Endodermal cell (in vitro differentiated cells): ENCODE measurements at regions not wholly inside any gene's neighbourhood (a gene's known extent, or its start where the extent isn't known, plus 50 kb on each side); places are given as distances from the start of the nearest gene placed in this dataset.

ENCODE experiments used
- DNase-seq: peaks from one replicate; pipeline ENCODE4 v3.0.0-alpha.2; 2017
- H3K27ac ChIP-seq: 2 replicates; pipeline ENCODE4 v1.5.1; 2013; ENCODE audit warnings: mild to moderate bottlenecking, low read depth, low read length, moderate library complexity
- H3K27me3 ChIP-seq: 2 replicates; pipeline ENCODE4 v1.6.1; 2013; ENCODE audit warnings: mild to moderate bottlenecking, low read length, moderate library complexity; ENCODE audit not compliant: insufficient read depth, control insufficient read depth, poor library complexity, severe bottlenecking
- H3K36me3 ChIP-seq: 2 replicates; pipeline ENCODE4 v1.7.0; 2013; ENCODE audit warnings: mild to moderate bottlenecking, low read length, moderate library complexity; ENCODE audit not compliant: control insufficient read depth, insufficient read depth
- H3K4me1 ChIP-seq: one replicate; pipeline ENCODE4 v1.7.0; 2013; ENCODE audit warnings: low read length; ENCODE audit not compliant: control insufficient read depth, insufficient read depth
- H3K4me3 ChIP-seq: 2 replicates; pipeline ENCODE4 v1.5.1; 2013; ENCODE audit warnings: mild to moderate bottlenecking, low read length, moderate library complexity
- H3K9ac ChIP-seq: 2 replicates; pipeline ENCODE4 v1.6.1; 2013; ENCODE audit warnings: mild to moderate bottlenecking, low read length, moderate library complexity; ENCODE audit not compliant: poor library complexity, severe bottlenecking; ENCODE audit errors: extremely low read depth
- H3K9me3 ChIP-seq: 2 replicates; pipeline ENCODE4 v1.6.1; 2013; ENCODE audit warnings: mild to moderate bottlenecking, low read length, moderate library complexity; ENCODE audit not compliant: control insufficient read depth
- H3K27ac Mint-ChIP-seq: 2 replicates; pipeline ENCODE4 v1.8.0; 2020; ENCODE audit warnings: mixed read lengths
- H3K27me3 Mint-ChIP-seq: 2 replicates; pipeline ENCODE4 v1.8.0; 2021; ENCODE audit warnings: mild to moderate bottlenecking, mixed read lengths; ENCODE audit not compliant: insufficient read depth
- H3K36me3 Mint-ChIP-seq: 2 replicates; pipeline ENCODE4 v1.8.0; 2020; ENCODE audit warnings: low read depth, mixed read lengths
- H3K4me1 Mint-ChIP-seq: 2 replicates; pipeline ENCODE4 v1.8.0; 2020; ENCODE audit warnings: mixed read lengths
- H3K4me3 Mint-ChIP-seq: 2 replicates; pipeline ENCODE4 v1.8.0; 2020; ENCODE audit warnings: mild to moderate bottlenecking, moderate library complexity, mixed read lengths
- H3K9me3 Mint-ChIP-seq: 2 replicates; pipeline ENCODE4 v1.8.0; 2020; ENCODE audit warnings: mild to moderate bottlenecking, mixed read lengths
- CTCF ChIP-seq: fragments of 200-600 bp; sonication (generic); conservative IDR thresholded peaks from 2 replicates; pipeline ENCODE4 v1.5.0; 2021; ENCODE audit warnings: antibody characterized with exemption, mild to moderate bottlenecking
- WGBS, 2 experiments: methylation state at CpG; one replicate each; pipeline versions ENCODE4 v1.1.5 to v1.1.7; 2013; ENCODE audit warnings: missing lambda C conversion rate in 2 of 2, mixed read lengths in 1 of 2; ENCODE audit not compliant: insufficient coverage in 1 of 2, insufficient read length in 1 of 2; 5-methylcytosine and 5-hydroxymethylcytosine counted together

- TF ChIP-seq CTCF: no peak
- Histone ChIP-seq H3K9me3 (peaks cover 66% of the 10 kb centered on the region), H3K27ac (no peak overlapping the region), H3K9ac (no peak overlapping the region), H3K4me3 (no peak overlapping the region), H3K27me3 (no peaks in the 10 kb centered on the region), H3K36me3 (no peaks in the 10 kb centered on the region), H3K4me1 (no peaks in the 10 kb centered on the region)
- Mint-ChIP-seq H3K27ac (no peak overlapping the region), H3K36me3 (peaks cover 29% of the 10 kb centered on the region), H3K27me3 (no peaks in the 10 kb centered on the region), H3K4me1 (peaks cover 7% of the 10 kb centered on the region), H3K9me3 (peaks cover 33% of the 10 kb centered on the region), H3K4me3 (no peak overlapping the region)
- DNase-seq: no peak
- 95 to 100% methylated on average over 1 of the region's 2 CpGs for WGBS, 2 experiments
Measured at GRCh38 chr16:72313903-72314302, 141.9 kb upstream of the PMFBP1 start.

- Histone ChIP-seq H3K9me3 (peaks cover 65% of the 10 kb centered on the region), H3K27me3 (no peaks in the 10 kb centered on the region), H3K36me3 (no peaks in the 10 kb centered on the region), H3K27ac (peak overlapping the region; percentile 68), H3K9ac (no peak overlapping the region), H3K4me3 (no peak overlapping the region), H3K4me1 (no peaks in the 10 kb centered on the region)
- Mint-ChIP-seq H3K4me3 (no peak overlapping the region), H3K27me3 (no peaks in the 10 kb centered on the region), H3K27ac (no peak overlapping the region), H3K4me1 (peaks cover 7% of the 10 kb centered on the region), H3K9me3 (peaks cover 39% of the 10 kb centered on the region), H3K36me3 (peaks cover 33% of the 10 kb centered on the region)
- WGBS, 2 experiments: 93 to 95% methylated on average over 4 of the region's 4 CpGs
- no peak for TF ChIP-seq CTCF
- DNase-seq: no peak
Measured at GRCh38 chr16:72312828-72313227, 140.9 kb upstream of the PMFBP1 start.

DNA sequence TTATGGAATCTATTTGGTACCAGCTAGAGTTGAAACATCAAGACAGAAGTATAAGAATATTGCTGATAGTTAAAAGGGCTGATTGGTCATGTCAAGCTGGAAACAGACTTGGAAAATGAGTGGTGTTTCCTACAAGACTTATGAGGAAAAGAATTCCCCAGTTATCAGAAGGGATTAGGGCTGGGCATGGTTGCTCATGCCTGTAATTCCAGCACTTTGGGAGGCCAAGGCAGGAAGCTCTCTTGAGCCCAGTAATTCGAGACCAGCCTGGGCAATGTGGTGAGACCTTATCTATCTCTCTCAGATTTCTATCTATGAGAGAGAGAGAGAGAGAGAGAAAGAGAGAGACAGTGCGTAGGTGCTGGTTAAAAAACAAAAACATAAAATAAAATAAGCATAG lies 139.5 kb upstream of the PMFBP1 start:
- Histone ChIP-seq H3K36me3 (no peaks in the 10 kb centered on the region), H3K9me3 (peaks cover 54% of the 10 kb centered on the region), H3K4me3 (peak overlapping the region; percentile 64), H3K9ac (no peak overlapping the region), H3K4me1 (no peaks in the 10 kb centered on the region), H3K27me3 (no peaks in the 10 kb centered on the region), H3K27ac (no peak overlapping the region)
- Mint-ChIP-seq H3K4me3 (no peak overlapping the region), H3K27ac (no peak overlapping the region), H3K4me1 (peaks cover 7% of the 10 kb centered on the region), H3K9me3 (peaks cover 37% of the 10 kb centered on the region), H3K36me3 (peaks cover 30% of the 10 kb centered on the region), H3K27me3 (no peaks in the 10 kb centered on the region)
- no peak for DNase-seq
- TF ChIP-seq CTCF: no peak
- WGBS, 2 experiments: 100% methylated on average over 1 of the region's 2 CpGs; no CpG with 5 or more reads in 1 of the 2 experiments
